COLO829 (cell line): ENCODE measurements at regions not wholly inside any gene's neighbourhood (a gene's known extent, or its start where the extent isn't known, plus 50 kb on each side); places are given as distances from the start of the nearest gene placed in this dataset.

Experiments used
- DNase-seq: peaks from one replicate; pipeline ENCODE4 v3.0.0; 2012; ENCODE audit warnings: low spot score

GRCh38 chr13:111862836-111863815 is 203.8 kb upstream of the SOX1 start:
- DNase-seq: no peak

GRCh38 chr13:111864566-111864965 is 202.4 kb upstream of the SOX1 start:
- DNase-seq: no peak

- no peak for DNase-seq
Measured at GRCh38 chr13:111865046-111865445, 201.9 kb upstream of the SOX1 start.

GRCh38 chr13:111865826-111866225 is 201.1 kb upstream of the SOX1 start:
- no peak for DNase-seq

GRCh38 chr13:111866731-111867245 is 200.2 kb upstream of the SOX1 start:
- no peak for DNase-seq

- DNase-seq: no peak
Measured at GRCh38 chr13:111867657-111868056, 199.3 kb upstream of the SOX1 start.

GRCh38 chr13:111868716-111869115 is 198.2 kb upstream of the SOX1 start:
- no peak for DNase-seq

- DNase-seq: no peak
Measured at GRCh38 chr13:111872475-111873150, 194.3 kb upstream of the SOX1 start.

GRCh38 chr13:111873676-111874178 is 193.2 kb upstream of the SOX1 start:
- DNase-seq: no peak

GRCh38 chr13:111874981-111875380 is 192.0 kb upstream of the SOX1 start:
- no peak for DNase-seq

- no peak for DNase-seq
Measured at GRCh38 chr13:111875915-111876314, 191.0 kb upstream of the SOX1 start.

- no peak for DNase-seq
Measured at GRCh38 chr13:111876506-111876905, 190.4 kb upstream of the SOX1 start.

- no peak for DNase-seq
Measured at GRCh38 chr13:111877906-111878305, 189.0 kb upstream of the SOX1 start.

GRCh38 chr13:111879719-111880118 is 187.2 kb upstream of the SOX1 start:
- no peak for DNase-seq

- DNase-seq: no peak
Measured at GRCh38 chr13:111880185-111880584, 186.8 kb upstream of the SOX1 start.

- DNase-seq: no peak
Measured at GRCh38 chr13:111881700-111882099, 185.2 kb upstream of the SOX1 start.

- DNase-seq: no peak
Measured at GRCh38 chr13:111882351-111882750, 184.6 kb upstream of the SOX1 start.

- no peak for DNase-seq
Measured at GRCh38 chr13:111883571-111884343, 183.2 kb upstream of the SOX1 start.

- no peak for DNase-seq
Measured at GRCh38 chr13:111886217-111886945, 180.6 kb upstream of the SOX1 start.

- no peak for DNase-seq
Measured at GRCh38 chr13:111893071-111893606, 173.8 kb upstream of the SOX1 start.
